Suprapubic skin (tissue), 4 donors: ENCODE measurements at regions not wholly inside any gene's neighbourhood (a gene's known extent, or its start where the extent isn't known, plus 50 kb on each side); places are given as distances from the start of the nearest gene placed in this dataset.

Experiments
- EP300 ChIP-seq: sonication (generic); formaldehyde crosslinking; IDR thresholded peaks from one replicate; pipeline ENCODE4 v1.6.1; 2017; ENCODE audit warnings: antibody characterized with exemption
- POLR2A ChIP-seq, 2 donors: fragments of 450-650 bp; IDR thresholded peaks; one replicate each; pipeline ENCODE4 v1.6.1; 2017; ENCODE audit warnings: antibody characterized with exemption in 2 of 2, mild to moderate bottlenecking in 2 of 2, moderate library complexity in 2 of 2
- POLR2AphosphoS5 ChIP-seq, 3 donors: sonication (generic); formaldehyde crosslinking; IDR thresholded peaks; one replicate each; pipeline ENCODE4 v1.6.1; 2017; ENCODE audit warnings: antibody characterized with exemption in 3 of 3

DNA sequence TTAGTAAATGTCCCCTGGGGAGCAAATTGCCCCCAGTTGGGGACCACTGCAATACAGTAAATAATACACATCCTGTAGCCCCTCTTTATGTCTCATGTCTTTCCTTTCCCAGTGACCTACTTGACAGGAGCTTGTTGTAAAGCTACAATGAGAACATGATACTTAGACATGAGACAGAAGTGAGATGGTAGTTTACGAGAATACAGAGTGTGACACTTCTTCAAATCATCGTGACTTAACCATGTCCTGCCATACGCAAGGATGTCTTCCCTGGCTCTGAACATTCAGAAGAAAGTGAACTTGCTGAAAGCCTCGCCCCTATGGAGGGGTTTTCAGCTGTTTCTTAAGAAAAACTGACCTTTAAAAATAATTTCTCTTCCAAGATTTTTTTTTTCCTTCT is 101.0 kb upstream of the SPACA1 start:
- TF ChIP-seq POLR2AphosphoS5 (IDR thresholded peaks at IDR 0.05) (no peak), POLR2A (IDR thresholded peaks at IDR 0.05) (no peak), EP300 (no peak)
